ENCODE measurements at regions not wholly inside any gene's neighbourhood (a gene's known extent, or its start where the extent isn't known, plus 50 kb on each side); places are given as distances from the start of the nearest gene placed in this dataset.

DNA sequence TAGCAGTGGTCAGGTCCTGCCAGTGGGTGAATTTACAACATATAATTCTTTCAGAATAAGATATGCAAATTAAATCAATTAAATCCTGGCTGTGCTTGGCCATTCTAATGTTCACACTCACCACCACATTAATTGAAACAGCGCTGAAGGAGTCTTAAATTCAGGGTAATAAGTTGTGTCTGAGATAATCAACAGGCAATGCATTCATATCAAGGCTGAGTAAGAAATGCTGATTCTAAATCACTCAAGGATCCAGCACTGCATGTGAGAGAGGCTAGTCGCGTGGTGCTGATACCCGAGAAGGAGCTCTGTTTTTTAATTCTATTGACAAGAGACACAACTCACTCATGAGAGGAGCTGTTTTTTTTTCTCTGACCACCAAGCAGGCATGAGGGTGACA is 588.8 kb upstream of the ADAMTS9 start:
- no peak for TF ChIP-seq EZH2 (IDR thresholded peaks at IDR 0.05; ENCODE audit: insufficient read depth, poor library complexity, severe bottlenecking)
- no peak for TF ChIP-seq EZH2phosphoT487 (IDR thresholded peaks at IDR 0.05; ENCODE audit: insufficient read depth, low read depth)
